Epithelial cell of proximal tubule (primary cell): ENCODE measurements at regions not wholly inside any gene's neighbourhood (a gene's known extent, or its start where the extent isn't known, plus 50 kb on each side); places are given as distances from the start of the nearest gene placed in this dataset.

ENCODE experiments used
- DNase-seq: peaks from one replicate; pipeline ENCODE4 v3.0.0-alpha.2; 2011; ENCODE audit warnings: low read depth
- H3K4me3 ChIP-seq: 2 replicates; pipeline ENCODE4 v1.5.1; 2011; ENCODE audit warnings: low read depth, mild to moderate bottlenecking, low read length
- TF ChIP-seq, protein P1 (sequence below): conservative IDR thresholded peaks from 2 replicates; pipeline ENCODE4 v1.5.1; 2012; ENCODE audit warnings: low read depth, mild to moderate bottlenecking, low read length

DNA sequence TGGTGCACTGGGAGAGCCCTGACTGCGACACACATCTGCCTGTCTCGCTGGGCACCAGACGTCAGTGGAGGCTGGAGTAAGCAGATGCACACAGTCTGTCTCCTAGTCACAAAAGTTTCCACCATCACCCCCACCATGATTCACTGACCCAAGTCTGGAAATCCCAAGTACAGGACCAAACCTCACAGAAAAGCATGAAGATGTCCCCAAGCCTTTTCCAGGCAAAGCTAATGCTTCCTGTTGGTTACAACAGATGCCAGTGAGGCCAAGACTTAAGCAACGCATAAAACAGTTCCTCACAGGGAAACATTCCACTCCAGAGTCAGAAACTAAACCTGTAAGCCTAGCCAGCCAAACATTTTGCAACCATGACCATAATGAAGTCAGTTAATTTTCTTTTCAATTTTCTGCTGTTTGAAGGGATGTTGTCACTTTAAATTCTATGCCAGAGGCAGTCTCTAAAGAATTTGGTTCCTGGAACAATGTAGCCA is 259.3 kb upstream of the SLC30A5 start:
- no peak overlapping the region for H3K4me3 ChIP-seq
- TF ChIP-seq, protein P1, sequence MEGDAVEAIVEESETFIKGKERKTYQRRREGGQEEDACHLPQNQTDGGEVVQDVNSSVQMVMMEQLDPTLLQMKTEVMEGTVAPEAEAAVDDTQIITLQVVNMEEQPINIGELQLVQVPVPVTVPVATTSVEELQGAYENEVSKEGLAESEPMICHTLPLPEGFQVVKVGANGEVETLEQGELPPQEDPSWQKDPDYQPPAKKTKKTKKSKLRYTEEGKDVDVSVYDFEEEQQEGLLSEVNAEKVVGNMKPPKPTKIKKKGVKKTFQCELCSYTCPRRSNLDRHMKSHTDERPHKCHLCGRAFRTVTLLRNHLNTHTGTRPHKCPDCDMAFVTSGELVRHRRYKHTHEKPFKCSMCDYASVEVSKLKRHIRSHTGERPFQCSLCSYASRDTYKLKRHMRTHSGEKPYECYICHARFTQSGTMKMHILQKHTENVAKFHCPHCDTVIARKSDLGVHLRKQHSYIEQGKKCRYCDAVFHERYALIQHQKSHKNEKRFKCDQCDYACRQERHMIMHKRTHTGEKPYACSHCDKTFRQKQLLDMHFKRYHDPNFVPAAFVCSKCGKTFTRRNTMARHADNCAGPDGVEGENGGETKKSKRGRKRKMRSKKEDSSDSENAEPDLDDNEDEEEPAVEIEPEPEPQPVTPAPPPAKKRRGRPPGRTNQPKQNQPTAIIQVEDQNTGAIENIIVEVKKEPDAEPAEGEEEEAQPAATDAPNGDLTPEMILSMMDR = no peak
- no peak for DNase-seq

DNA sequence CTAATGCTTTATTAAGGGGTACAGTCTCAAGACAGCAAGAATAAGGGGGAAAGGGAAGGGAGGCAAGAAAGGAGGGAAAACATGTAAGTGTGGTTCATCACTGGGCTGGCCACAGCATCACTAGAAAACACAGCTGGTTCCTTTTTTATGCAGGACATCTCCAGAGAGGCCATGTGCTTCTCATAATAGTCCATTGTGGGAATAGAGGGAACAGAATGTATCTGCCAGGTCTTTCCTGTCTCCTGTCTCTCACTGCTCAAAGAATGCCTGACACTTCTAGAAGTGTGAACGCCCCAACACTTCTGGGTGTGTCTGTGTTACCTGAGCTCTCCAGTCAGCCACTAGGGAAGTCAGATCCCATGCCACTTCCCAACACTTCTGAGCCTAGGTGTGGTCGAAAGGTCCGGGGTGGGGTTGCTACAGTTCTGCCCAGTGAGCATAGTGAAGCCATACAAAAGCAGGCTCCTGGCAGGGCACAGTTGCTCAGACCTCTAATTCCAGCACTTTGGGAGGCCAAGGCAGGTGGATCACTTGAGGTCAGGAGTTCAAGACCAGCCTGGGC is 255.6 kb upstream of the SLC30A5 start:
- TF ChIP-seq, protein P1 = no peak
- DNase-seq = no peak
- H3K4me3 ChIP-seq = no peak overlapping the region

DNA sequence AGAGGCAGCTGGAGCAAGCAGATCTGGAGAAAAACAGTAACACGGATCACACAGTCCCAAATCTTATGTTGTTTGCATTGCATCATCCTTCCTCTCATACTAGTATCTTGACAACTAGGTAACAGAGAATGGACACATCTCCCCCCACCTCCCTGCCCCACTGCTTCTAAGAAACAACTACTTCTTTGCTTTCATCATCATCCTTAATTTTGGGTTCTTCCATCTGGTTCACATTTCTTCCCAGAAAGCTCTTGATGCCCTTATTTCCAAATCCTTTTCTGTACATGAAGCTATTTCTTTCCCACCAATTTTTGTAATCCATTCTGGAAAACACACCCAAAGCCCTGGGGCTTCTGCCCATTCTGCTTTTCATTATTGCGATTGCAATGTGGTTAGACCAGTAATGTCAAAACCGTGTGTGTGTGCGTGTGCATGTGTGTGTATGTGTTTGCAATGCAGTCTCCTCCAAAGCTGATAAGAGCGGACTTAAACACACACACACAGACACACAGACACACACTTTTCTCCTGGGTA is 254.7 kb upstream of the SLC30A5 start:
- no peak for DNase-seq
- H3K4me3 ChIP-seq = no peak overlapping the region
- TF ChIP-seq, protein P1 = no peak

DNA sequence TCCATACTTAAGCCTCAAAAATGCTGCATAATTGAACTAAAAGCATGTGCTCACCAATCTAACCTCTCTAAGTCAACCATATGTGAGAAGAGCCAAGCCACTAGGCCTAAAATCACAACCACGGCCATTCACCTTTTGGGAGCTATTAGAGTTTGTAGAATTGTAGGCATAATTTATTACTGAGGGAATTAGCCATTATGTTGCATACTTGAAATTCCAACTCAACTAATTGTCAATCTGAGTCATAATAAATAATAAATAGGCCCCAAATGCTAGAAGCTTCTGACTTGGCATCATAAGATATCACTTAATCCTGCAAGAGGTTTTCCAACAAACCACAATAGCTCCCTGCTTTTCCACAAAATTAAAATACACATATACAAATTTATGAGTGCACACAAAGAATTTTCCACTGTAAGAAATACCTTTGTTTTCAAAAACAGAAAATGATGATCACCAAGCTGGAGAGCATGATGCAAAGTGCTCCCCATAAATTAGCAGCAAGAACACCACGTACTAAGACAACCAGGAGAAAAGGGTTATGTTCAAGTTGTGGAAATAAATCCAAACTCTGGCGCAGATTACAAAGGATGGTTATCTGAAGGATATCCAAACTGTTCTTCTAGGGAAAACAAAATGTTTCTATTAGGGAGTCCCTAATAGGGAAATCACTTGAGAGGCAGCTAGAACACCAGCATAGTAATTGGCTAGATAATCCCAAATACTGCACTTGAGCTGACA is 250.0 kb upstream of the SLC30A5 start:
- TF ChIP-seq, protein P1 = no peak
- H3K4me3 ChIP-seq = no peak overlapping the region
- DNase-seq = no peak

DNA sequence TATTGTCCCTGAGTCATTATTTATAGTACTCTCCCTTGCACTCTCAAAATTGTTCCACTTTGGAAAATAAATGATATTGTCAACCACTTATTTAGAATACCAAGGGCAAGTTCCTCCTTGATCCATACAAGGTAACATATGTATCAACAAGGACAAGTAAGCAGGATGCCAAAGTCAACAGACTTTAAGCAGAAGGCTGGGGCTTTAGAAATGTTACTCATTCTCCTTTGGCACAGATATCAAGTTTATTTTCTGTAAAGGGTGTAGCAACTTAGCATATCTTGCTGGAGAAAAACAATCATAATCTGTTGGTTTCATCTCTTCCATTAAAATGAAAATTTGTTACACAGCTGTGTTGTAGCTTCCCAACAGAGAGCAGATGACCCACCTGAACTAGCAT is 248.7 kb upstream of the SLC30A5 start:
- TF ChIP-seq, protein P1 = no peak
- H3K4me3 ChIP-seq = no peak overlapping the region
- DNase-seq = no peak

DNA sequence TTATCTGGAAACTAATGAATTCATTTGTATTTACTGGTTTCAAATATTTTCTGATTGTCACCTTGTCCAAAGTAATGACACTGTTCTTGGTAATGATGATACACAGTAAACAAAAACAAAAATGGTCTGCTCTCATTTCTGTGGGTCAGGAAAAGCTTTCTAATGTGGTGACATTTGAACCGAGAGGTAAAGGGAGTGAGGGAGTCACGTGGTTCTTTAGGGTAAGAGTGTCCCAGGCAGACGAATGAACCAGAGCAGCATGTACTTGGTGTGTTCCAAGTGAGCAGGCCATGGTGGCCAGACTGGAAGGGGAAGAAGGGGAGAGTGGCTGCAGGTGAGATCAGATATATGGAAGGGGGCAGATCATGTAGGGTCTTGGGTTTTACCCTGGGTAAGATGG is 247.0 kb upstream of the SLC30A5 start:
- no peak overlapping the region for H3K4me3 ChIP-seq
- DNase-seq = no peak
- TF ChIP-seq, protein P1 = no peak
